Gastroesophageal sphincter (tissue), 3 donors: ENCODE measurements at regions not wholly inside any gene's neighbourhood (a gene's known extent, or its start where the extent isn't known, plus 50 kb on each side); places are given as distances from the start of the nearest gene placed in this dataset.

Source experiments
- EP300 ChIP-seq: sonication (generic); formaldehyde crosslinking; IDR thresholded peaks from one replicate; pipeline ENCODE4 v1.6.1; 2017; ENCODE audit warnings: antibody characterized with exemption, mild to moderate bottlenecking
- POLR2A ChIP-seq, 2 donors: fragments of 450-650 bp; IDR thresholded peaks; one replicate each; pipeline ENCODE4 v1.6.1; 2017; ENCODE audit warnings: antibody characterized with exemption in 2 of 2, mild to moderate bottlenecking in 2 of 2, moderate library complexity in 1 of 2
- POLR2AphosphoS5 ChIP-seq: sonication (generic); formaldehyde crosslinking; IDR thresholded peaks from one replicate; pipeline ENCODE4 v1.6.1; 2017; ENCODE audit warnings: antibody characterized with exemption
- TF ChIP-seq, protein P1 (sequence below), 4 experiments: fragments of 200-600 bp in 2 of 4; fragments of 450-650 bp in 2 of 4; sonication (generic) in 1 of 4; IDR thresholded peaks; one replicate each; pipeline ENCODE4 v1.5.1; 2017 to 2019; ENCODE audit warnings: antibody characterized with exemption in 4 of 4, mild to moderate bottlenecking in 2 of 4, moderate library complexity in 2 of 4

DNA sequence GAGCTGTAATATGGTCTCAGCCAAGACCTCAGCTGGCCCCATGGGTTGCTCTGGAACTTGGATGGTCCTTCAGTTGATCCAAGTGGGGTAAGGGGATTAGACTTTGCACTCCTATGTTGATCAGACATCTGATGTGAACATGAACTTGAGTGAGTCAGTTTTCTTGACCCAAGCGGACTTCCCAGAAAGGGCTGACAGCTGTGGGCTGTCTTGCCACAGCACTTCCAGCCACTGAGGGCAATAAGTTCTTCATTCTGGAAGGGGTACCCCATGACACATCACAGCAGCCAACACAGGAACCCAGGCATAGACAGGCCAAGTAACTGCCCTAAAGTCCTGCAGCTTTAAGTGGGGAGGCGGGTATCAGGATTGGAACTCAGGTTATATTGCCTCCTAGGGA is 93.9 kb upstream of the USP24 start:
- TF ChIP-seq POLR2A (IDR thresholded peaks at IDR 0.05) (no peak), EP300 (no peak), POLR2AphosphoS5 (no peak)
- TF ChIP-seq, protein P1, sequence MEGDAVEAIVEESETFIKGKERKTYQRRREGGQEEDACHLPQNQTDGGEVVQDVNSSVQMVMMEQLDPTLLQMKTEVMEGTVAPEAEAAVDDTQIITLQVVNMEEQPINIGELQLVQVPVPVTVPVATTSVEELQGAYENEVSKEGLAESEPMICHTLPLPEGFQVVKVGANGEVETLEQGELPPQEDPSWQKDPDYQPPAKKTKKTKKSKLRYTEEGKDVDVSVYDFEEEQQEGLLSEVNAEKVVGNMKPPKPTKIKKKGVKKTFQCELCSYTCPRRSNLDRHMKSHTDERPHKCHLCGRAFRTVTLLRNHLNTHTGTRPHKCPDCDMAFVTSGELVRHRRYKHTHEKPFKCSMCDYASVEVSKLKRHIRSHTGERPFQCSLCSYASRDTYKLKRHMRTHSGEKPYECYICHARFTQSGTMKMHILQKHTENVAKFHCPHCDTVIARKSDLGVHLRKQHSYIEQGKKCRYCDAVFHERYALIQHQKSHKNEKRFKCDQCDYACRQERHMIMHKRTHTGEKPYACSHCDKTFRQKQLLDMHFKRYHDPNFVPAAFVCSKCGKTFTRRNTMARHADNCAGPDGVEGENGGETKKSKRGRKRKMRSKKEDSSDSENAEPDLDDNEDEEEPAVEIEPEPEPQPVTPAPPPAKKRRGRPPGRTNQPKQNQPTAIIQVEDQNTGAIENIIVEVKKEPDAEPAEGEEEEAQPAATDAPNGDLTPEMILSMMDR (IDR thresholded peaks at IDR 0.05), result no peak
